ENCODE measurements at regions not wholly inside any gene's neighbourhood (a gene's known extent, or its start where the extent isn't known, plus 50 kb on each side); places are given as distances from the start of the nearest gene placed in this dataset.

GRCh38 chr10:123952099-123952498, 60.5 kb upstream of the CPXM2 start:
- DNase-seq (ENCODE audit: low spot score), result no peak

GRCh38 chr10:123948030-123948823, 56.6 kb upstream of the CPXM2 start:
- no peak for DNase-seq (ENCODE audit: low spot score)

GRCh38 chr10:123945325-123945920, 53.8 kb upstream of the CPXM2 start:
- DNase-seq (ENCODE audit: low spot score), result peak; percentile 25

GRCh38 chr10:123944661-123945060, 53.1 kb upstream of the CPXM2 start:
- DNase-seq (ENCODE audit: low spot score), result no peak

GRCh38 chr10:123943307-123943706, 51.7 kb upstream of the CPXM2 start:
- no peak for DNase-seq (ENCODE audit: low spot score)

GRCh38 chr10:123942114-123942861, 50.7 kb upstream of the CPXM2 start:
- DNase-seq (ENCODE audit: low spot score), result no peak

Measured in kidney capillary endothelial cell (primary cell).